Panc1 (cell line): ENCODE measurements at regions not wholly inside any gene's neighbourhood (a gene's known extent, or its start where the extent isn't known, plus 50 kb on each side); places are given as distances from the start of the nearest gene placed in this dataset.

Source experiments
- ATAC-seq: fragments of 200-7000 bp; cut with Tn5 transposase; 2 replicates; pipeline ENCODE4 v1.9.1; 2020; ENCODE audit warnings: mild to moderate bottlenecking, moderate library complexity
- BruUV-seq: library from RNA; stranded (reverse); fragments of 400-500 nt; replicated peaks from 2 replicates; lab custom pipeline; 2021; lab: Mats Ljungman, UMichigan
- CTCF ChIA-PET: fragments of 300-600 bp; sonication (Branson Sonifier 250); formaldehyde crosslinking; loops from one replicate; lab custom pipeline; 2022; ENCODE audit warnings: antibody characterized with exemption; lab: Charles Lee
- POLR2A ChIA-PET: fragments of 300-600 bp; sonication (Branson Sonifier 250); formaldehyde crosslinking; loops from one replicate; lab custom pipeline; 2022; ENCODE audit warnings: antibody characterized with exemption; lab: Charles Lee
- DNase-seq: peaks from one replicate; pipeline ENCODE4 v3.0.0-alpha.2; 2010; ENCODE audit warnings: low read depth, low spot score
- H3K27ac ChIP-seq: 2 replicates; pipeline ENCODE4 v1.5.1; 2011; ENCODE audit warnings: mild to moderate bottlenecking, low read length, inconsistent platforms
- H3K27me3 ChIP-seq: fragments of 200-500 bp; sonication (Bioruptor generic); 2 replicates; pipeline ENCODE4 v1.6.0; 2014; ENCODE audit warnings: low read length, inconsistent platforms; ENCODE audit not compliant: control insufficient read depth, insufficient read depth
- H3K36me3 ChIP-seq: fragments of 200-500 bp; sonication (Bioruptor generic); 2 replicates; pipeline ENCODE4 v1.5.1; 2014; ENCODE audit warnings: inconsistent platforms, mild to moderate bottlenecking, low read length, moderate library complexity; ENCODE audit not compliant: control insufficient read depth, insufficient read depth
- H3K4me1 ChIP-seq: 2 replicates; pipeline ENCODE4 v1.5.1; 2011; ENCODE audit warnings: inconsistent platforms, mild to moderate bottlenecking, low read length, moderate library complexity; ENCODE audit not compliant: control insufficient read depth, insufficient read depth
- H3K4me3 ChIP-seq, 2 experiments: 2 replicates each; pipeline ENCODE4 v1.5.1; 2011 to 2012; ENCODE audit warnings: low read depth in 2 of 2, low read length in 2 of 2, mild to moderate bottlenecking in 2 of 2, inconsistent platforms in 1 of 2, moderate library complexity in 1 of 2
- H3K9me3 ChIP-seq: fragments of 200-500 bp; sonication (Bioruptor generic); 2 replicates; pipeline ENCODE4 v1.5.1; 2014; ENCODE audit warnings: low read depth, mild to moderate bottlenecking, inconsistent platforms, low read length, moderate library complexity; ENCODE audit not compliant: control insufficient read depth, insufficient read depth
- POLR2AphosphoS5 ChIP-seq: IDR thresholded peaks from 2 replicates; pipeline ENCODE4 v1.6.1; 2012; ENCODE audit warnings: mild to moderate bottlenecking, low read depth, low read length, moderate library complexity
- SIN3A ChIP-seq: IDR thresholded peaks from 2 replicates; pipeline ENCODE4 v1.6.1; 2012; ENCODE audit warnings: low read depth, mild to moderate bottlenecking, low read length, moderate library complexity, borderline replicate concordance; ENCODE audit not compliant: insufficient read depth
- TCF7L2 ChIP-seq: IDR thresholded peaks from 2 replicates; pipeline ENCODE4 v1.6.1; 2011; ENCODE audit warnings: mild to moderate bottlenecking, low read depth, low read length, inconsistent platforms
- in situ Hi-C: cut with HindIII; loops from 2 replicates; pipeline ENCODE4 v1.10.0; 2016; ENCODE audit warnings: low sequenced_read_pairs, low pct_unique_long_range_greater_than_20kb
- intact Hi-C: fragments of 100-400 bp; cut with micrococcal nuclease; formaldehyde crosslinking; loops from one replicate; pipeline ENCODE4 v1.10.0; 2022; ENCODE audit not compliant: unreplicated experiment
- TF ChIP-seq, protein P1 (sequence below): fragments of 450-650 bp; IDR thresholded peaks from 2 replicates; pipeline ENCODE4 v1.5.1; 2017; ENCODE audit warnings: mild to moderate bottlenecking
- TF ChIP-seq, protein P2 (sequence below), 2 experiments: IDR thresholded peaks; 2 replicates each; pipeline ENCODE4 v1.6.1; 2011 to 2012; ENCODE audit warnings: low read depth in 2 of 2, control low read depth in 1 of 2, low read length in 1 of 2, mild to moderate bottlenecking in 1 of 2, moderate library complexity in 1 of 2; ENCODE audit not compliant: insufficient read depth in 1 of 2

DNA sequence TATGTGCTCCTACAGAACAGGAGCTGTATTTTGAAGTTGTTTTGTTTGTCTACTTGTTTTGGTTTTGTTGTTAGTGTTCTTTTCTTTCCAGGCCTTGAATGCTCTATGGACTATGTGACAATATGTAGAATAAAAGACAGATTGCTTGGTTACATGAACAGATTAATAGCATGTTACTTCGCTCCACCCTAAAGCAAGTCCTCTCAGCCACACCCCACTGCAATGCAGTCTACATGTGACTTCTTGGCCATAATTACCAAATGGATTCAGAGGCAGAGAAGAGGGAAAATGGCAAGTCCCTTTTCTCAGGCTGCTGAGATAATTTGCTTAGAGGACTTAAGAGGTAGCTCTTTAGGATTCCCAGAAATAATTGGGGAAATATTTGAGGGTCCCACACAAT, 123.2 kb upstream of the CYP1B1 start:
- ATAC-seq: no peak
- H3K4me3 ChIP-seq: no peak overlapping the region
- TF ChIP-seq TCF7L2 (no peak), SIN3A (no peak)
- H3K4me1 ChIP-seq: no peaks in the 10 kb centered on the region
- POLR2A ChIA-PET: no interaction called here
- H3K27ac ChIP-seq: no peak overlapping the region
- intact Hi-C loops: no loop called here
- BruUV-seq: no TSS peak
- DNase-seq: no peak
- in situ Hi-C loops: no loop called here
- H3K36me3 ChIP-seq: no peaks in the 10 kb centered on the region
- CTCF ChIA-PET: no interaction called here
- no peaks in the 10 kb centered on the region for H3K27me3 ChIP-seq
- H3K9me3 ChIP-seq: no peaks in the 10 kb centered on the region

DNA sequence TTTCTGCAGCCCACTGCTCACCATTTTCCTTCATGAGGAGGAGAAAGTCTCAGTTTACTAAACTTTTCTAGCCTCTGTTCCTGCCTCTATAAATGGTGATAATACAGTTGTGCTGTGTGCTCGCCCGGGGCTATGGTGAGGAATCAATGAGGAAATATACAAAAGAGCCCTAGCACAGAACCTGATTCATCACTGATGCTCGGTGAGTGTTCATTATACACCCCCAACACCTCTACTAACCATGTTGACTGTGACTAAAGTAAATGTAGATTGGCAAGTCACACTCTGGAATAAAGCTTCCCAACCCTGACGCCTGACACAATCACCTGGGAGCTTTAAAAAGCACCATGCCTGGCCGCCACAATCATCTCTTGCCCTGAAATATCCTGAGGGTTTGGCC, 118.8 kb upstream of the CYP1B1 start:
- Histone ChIP-seq H3K36me3 (no peaks in the 10 kb centered on the region), H3K9me3 (no peaks in the 10 kb centered on the region), H3K27ac (no peak overlapping the region), H3K4me3 (no peak overlapping the region), H3K4me1 (no peaks in the 10 kb centered on the region), H3K27me3 (no peaks in the 10 kb centered on the region)
- CTCF ChIA-PET: no interaction called here
- in situ Hi-C loops: no loop called here
- TF ChIP-seq, protein P1, sequence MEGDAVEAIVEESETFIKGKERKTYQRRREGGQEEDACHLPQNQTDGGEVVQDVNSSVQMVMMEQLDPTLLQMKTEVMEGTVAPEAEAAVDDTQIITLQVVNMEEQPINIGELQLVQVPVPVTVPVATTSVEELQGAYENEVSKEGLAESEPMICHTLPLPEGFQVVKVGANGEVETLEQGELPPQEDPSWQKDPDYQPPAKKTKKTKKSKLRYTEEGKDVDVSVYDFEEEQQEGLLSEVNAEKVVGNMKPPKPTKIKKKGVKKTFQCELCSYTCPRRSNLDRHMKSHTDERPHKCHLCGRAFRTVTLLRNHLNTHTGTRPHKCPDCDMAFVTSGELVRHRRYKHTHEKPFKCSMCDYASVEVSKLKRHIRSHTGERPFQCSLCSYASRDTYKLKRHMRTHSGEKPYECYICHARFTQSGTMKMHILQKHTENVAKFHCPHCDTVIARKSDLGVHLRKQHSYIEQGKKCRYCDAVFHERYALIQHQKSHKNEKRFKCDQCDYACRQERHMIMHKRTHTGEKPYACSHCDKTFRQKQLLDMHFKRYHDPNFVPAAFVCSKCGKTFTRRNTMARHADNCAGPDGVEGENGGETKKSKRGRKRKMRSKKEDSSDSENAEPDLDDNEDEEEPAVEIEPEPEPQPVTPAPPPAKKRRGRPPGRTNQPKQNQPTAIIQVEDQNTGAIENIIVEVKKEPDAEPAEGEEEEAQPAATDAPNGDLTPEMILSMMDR: no peak
- POLR2A ChIA-PET: no interaction called here
- DNase-seq: no peak
- no TSS peak for BruUV-seq
- intact Hi-C loops: no loop called here
- ATAC-seq: no peak

DNA sequence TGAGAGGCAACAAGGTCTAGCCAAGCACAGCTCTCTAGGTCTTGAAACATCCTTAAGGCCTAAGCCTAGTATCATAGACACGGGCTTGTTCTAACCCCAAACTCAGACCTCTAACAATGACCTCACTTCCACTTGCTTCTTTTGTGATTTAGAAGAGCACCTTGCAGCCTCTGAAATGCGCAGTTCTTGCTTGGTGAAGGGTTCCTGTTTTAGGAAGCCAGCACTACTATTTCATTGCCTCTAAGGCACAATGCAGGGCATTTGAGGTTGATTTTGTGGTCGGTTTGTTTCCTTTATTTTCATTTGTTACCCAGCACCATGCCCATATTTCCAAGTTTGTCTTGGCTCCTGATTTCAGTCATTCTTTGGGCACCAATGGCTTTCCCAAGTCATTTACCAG, 117.0 kb upstream of the CYP1B1 start:
- no peak for ATAC-seq
- no peak overlapping the region for H3K4me3 ChIP-seq
- H3K9me3 ChIP-seq: no peaks in the 10 kb centered on the region
- ChIA-PET CTCF (no interaction called here), POLR2A (no interaction called here)
- no TSS peak for BruUV-seq
- H3K27ac ChIP-seq: no peak overlapping the region
- intact Hi-C loops: no loop called here
- H3K36me3 ChIP-seq: no peaks in the 10 kb centered on the region
- in situ Hi-C loops: no loop called here
- no peaks in the 10 kb centered on the region for H3K4me1 ChIP-seq
- TF ChIP-seq POLR2AphosphoS5 (no peak), TCF7L2 (no peak), SIN3A (no peak)
- TF ChIP-seq, protein P2, sequence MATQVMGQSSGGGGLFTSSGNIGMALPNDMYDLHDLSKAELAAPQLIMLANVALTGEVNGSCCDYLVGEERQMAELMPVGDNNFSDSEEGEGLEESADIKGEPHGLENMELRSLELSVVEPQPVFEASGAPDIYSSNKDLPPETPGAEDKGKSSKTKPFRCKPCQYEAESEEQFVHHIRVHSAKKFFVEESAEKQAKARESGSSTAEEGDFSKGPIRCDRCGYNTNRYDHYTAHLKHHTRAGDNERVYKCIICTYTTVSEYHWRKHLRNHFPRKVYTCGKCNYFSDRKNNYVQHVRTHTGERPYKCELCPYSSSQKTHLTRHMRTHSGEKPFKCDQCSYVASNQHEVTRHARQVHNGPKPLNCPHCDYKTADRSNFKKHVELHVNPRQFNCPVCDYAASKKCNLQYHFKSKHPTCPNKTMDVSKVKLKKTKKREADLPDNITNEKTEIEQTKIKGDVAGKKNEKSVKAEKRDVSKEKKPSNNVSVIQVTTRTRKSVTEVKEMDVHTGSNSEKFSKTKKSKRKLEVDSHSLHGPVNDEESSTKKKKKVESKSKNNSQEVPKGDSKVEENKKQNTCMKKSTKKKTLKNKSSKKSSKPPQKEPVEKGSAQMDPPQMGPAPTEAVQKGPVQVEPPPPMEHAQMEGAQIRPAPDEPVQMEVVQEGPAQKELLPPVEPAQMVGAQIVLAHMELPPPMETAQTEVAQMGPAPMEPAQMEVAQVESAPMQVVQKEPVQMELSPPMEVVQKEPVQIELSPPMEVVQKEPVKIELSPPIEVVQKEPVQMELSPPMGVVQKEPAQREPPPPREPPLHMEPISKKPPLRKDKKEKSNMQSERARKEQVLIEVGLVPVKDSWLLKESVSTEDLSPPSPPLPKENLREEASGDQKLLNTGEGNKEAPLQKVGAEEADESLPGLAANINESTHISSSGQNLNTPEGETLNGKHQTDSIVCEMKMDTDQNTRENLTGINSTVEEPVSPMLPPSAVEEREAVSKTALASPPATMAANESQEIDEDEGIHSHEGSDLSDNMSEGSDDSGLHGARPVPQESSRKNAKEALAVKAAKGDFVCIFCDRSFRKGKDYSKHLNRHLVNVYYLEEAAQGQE (IDR thresholded peaks at IDR 0.05; ENCODE audit: insufficient read depth in 1 of 2, low read depth in 2 of 2, low read length in 1 of 2): no peak
- TF ChIP-seq, protein P1: no peak
- H3K27me3 ChIP-seq: no peaks in the 10 kb centered on the region
- no peak for DNase-seq
